Kidney (tissue), 13 donors: ENCODE measurements at regions not wholly inside any gene's neighbourhood (a gene's known extent, or its start where the extent isn't known, plus 50 kb on each side); places are given as distances from the start of the nearest gene placed in this dataset.

Experiments
- DNase-seq, 5 donors: peaks; one replicate each; pipeline ENCODE4 v3.0.0-alpha.2; 2013 to 2020
- FAIRE-seq: peaks from 2 replicates; lab custom pipeline; 2012; peaks lifted over from hg19 to GRCh38; lab: Jason Lieb, UNC
- H3K27ac ChIP-seq, 2 donors: one replicate each; pipeline ENCODE4 v1.7.0; 2013; ENCODE audit warnings: low read depth in 2 of 2, low read length in 2 of 2, inconsistent platforms in 1 of 2
- H3K27me3 ChIP-seq: one replicate; pipeline ENCODE4 v1.7.1; 2013; ENCODE audit warnings: low read length, inconsistent platforms; ENCODE audit not compliant: control insufficient read depth, insufficient read depth
- H3K36me3 ChIP-seq, 3 donors: one replicate each; pipeline versions ENCODE4 v1.7.0 to v1.7.1; 2013; ENCODE audit warnings: low read length in 3 of 3, control low read depth in 1 of 3, inconsistent platforms in 1 of 3; ENCODE audit not compliant: insufficient read depth in 3 of 3, control insufficient read depth in 2 of 3
- H3K4me1 ChIP-seq, 3 donors: one replicate each; pipeline versions ENCODE4 v1.7.0 to v1.7.1; 2013; ENCODE audit warnings: low read length in 3 of 3, inconsistent platforms in 1 of 3, low read depth in 1 of 3; ENCODE audit not compliant: control insufficient read depth in 2 of 3, insufficient read depth in 2 of 3
- H3K4me3 ChIP-seq, 3 donors: one replicate each; pipeline versions ENCODE4 v1.7.0 to v1.8.1; 2013; ENCODE audit warnings: low read length in 3 of 3, control low read depth in 1 of 3, inconsistent platforms in 1 of 3
- H3K9ac ChIP-seq, 3 donors: one replicate each; pipeline versions ENCODE4 v1.7.0 to v1.7.1; 2013; ENCODE audit warnings: low read length in 3 of 3, control low read depth in 1 of 3, inconsistent platforms in 1 of 3
- H3K9me3 ChIP-seq, 3 donors: one replicate each; pipeline versions ENCODE4 v1.7.0 to v1.7.1; 2013; ENCODE audit warnings: low read length in 3 of 3, control low read depth in 1 of 3, inconsistent platforms in 1 of 3; ENCODE audit not compliant: control insufficient read depth in 2 of 3, insufficient read depth in 1 of 3
- CTCF ChIP-seq: IDR thresholded peaks from 3 replicates; pipeline ENCODE4 v1.5.1; 2012; ENCODE audit warnings: mild to moderate bottlenecking, moderate library complexity, borderline replicate concordance; ENCODE audit not compliant: insufficient read depth; ENCODE audit errors: extremely low read depth
- intact Hi-C: fragments of 100-400 bp; cut with DNase I; formaldehyde crosslinking; loops from one replicate; pipeline ENCODE4 v1.11.1; 2022
- donor health status: control.
- donor health status: control.
- donor health status: control.
- donor health status: control.
- donor health status: control.
- donor health status: DM: yes; HTN: yes; CAD: no.
- donor health status: Normal renal cell carcinoma (clear cell type).

- no peak overlapping the region for H3K27ac ChIP-seq
- no peaks in the 10 kb centered on the region for H3K4me1 ChIP-seq
- DNase-seq, result peak in 4 of 5 donors; percentile 53 to 72 (median 58)
- no peak overlapping the region for H3K9ac ChIP-seq
- no peaks in the 10 kb centered on the region for H3K27me3 ChIP-seq
- no peak for FAIRE-seq
- TF ChIP-seq CTCF, result peak; percentile 85
- no peaks in the 10 kb centered on the region for H3K36me3 ChIP-seq
- H3K9me3 ChIP-seq, result no peaks in the 10 kb centered on the region
- peak overlapping the region in 1 of 3 donors; percentile 33 for H3K4me3 ChIP-seq
- intact Hi-C loops, result no loop called here
Observed at GRCh38 chr20:20824924-20825584, 112.6 kb upstream of the RALGAPA2 start.

GRCh38 chr20:20823476-20823881, 111.0 kb upstream of the RALGAPA2 start:
- FAIRE-seq, result no peak
- intact Hi-C loops, result no loop called here
- no peaks in the 10 kb centered on the region for H3K9me3 ChIP-seq

GRCh38 chr20:20821484-20822260, 109.2 kb upstream of the RALGAPA2 start:
- DNase-seq, result no peak
- Histone ChIP-seq H3K27me3 (no peaks in the 10 kb centered on the region), H3K36me3 (no peaks in the 10 kb centered on the region), H3K9ac (no peak overlapping the region), H3K27ac (no peak overlapping the region), H3K4me1 (no peaks in the 10 kb centered on the region), H3K9me3 (no peaks in the 10 kb centered on the region), H3K4me3 (no peak overlapping the region)
- intact Hi-C loops, result no loop called here
- no peak for TF ChIP-seq CTCF
- FAIRE-seq, result no peak

More at GRCh38 chr20:20823476-20823881, 111.0 kb upstream of the RALGAPA2 start:
- Histone ChIP-seq H3K9ac (no peak overlapping the region), H3K4me1 (no peaks in the 10 kb centered on the region), H3K27me3 (no peaks in the 10 kb centered on the region), H3K4me3 (no peak overlapping the region), H3K36me3 (no peaks in the 10 kb centered on the region), H3K27ac (no peak overlapping the region)
- no peak for DNase-seq
- TF ChIP-seq CTCF, result no peak
